ENCODE measurements at regions not wholly inside any gene's neighbourhood (a gene's known extent, or its start where the extent isn't known, plus 50 kb on each side); places are given as distances from the start of the nearest gene placed in this dataset.

DNA sequence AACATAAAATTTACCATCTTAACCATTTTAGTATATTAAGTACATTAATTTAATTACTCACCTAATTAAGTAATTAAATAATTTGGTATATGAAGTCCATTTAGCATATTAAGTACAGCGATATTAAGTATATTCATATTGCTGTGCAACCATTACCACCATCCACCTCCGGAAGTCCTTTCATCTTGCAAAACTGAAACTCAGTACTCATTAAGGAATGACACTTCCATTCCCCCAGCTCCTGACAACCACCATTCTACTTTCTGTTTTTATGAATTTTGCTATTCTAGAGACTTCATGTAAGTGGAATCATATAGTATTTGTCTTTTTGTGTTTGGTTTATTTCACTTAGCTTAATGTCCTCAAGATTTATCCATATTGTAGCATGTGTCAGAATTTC is 61.1 kb upstream of the GTSF1L start:
- Histone ChIP-seq H3K9ac (no peak overlapping the region), H3K4me3 (ENCODE audit: low read depth, low read length) (no peak overlapping the region), H3K27me3 (ENCODE audit: control insufficient read depth, insufficient read depth, low read length) (no peaks in the 10 kb centered on the region), H3K79me2 (no peaks in the 10 kb centered on the region), H3K4me2 (ENCODE audit: low read length) (no peak overlapping the region), H3K9me3 (ENCODE audit: control insufficient read depth, low read length) (no peaks in the 10 kb centered on the region), H2AFZ (no peak overlapping the region), H3K27ac (no peak overlapping the region), H3K4me1 (no peaks in the 10 kb centered on the region), H3K36me3 (ENCODE audit: control insufficient read depth, insufficient read depth, low read length) (no peaks in the 10 kb centered on the region)
- TF ChIP-seq, protein P1, sequence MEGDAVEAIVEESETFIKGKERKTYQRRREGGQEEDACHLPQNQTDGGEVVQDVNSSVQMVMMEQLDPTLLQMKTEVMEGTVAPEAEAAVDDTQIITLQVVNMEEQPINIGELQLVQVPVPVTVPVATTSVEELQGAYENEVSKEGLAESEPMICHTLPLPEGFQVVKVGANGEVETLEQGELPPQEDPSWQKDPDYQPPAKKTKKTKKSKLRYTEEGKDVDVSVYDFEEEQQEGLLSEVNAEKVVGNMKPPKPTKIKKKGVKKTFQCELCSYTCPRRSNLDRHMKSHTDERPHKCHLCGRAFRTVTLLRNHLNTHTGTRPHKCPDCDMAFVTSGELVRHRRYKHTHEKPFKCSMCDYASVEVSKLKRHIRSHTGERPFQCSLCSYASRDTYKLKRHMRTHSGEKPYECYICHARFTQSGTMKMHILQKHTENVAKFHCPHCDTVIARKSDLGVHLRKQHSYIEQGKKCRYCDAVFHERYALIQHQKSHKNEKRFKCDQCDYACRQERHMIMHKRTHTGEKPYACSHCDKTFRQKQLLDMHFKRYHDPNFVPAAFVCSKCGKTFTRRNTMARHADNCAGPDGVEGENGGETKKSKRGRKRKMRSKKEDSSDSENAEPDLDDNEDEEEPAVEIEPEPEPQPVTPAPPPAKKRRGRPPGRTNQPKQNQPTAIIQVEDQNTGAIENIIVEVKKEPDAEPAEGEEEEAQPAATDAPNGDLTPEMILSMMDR (IDR thresholded peaks at IDR 0.05) = no peak

DNA sequence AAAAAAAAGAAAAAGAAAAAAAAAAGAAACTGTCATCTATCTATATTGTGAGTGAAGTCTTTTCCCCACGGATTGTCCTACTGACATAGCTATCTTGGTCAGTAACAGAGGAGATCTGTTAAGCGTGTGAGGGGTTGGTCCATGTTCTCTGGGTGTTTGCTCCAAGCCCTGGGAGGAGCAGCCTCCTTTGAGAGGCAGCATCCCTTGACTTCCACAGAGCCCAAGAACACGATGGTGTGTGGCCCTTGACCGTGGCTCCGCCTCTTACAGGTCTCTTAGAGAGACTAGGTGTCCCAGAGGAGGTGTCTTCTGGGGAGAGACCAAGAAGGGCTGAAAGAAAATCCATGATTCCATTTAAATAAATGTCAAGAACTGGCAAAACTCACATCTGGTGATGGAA is 60.1 kb upstream of the GTSF1L start:
- Histone ChIP-seq H3K4me2 (ENCODE audit: low read length) (no peak overlapping the region), H3K79me2 (no peaks in the 10 kb centered on the region), H3K27me3 (ENCODE audit: control insufficient read depth, insufficient read depth, low read length) (no peaks in the 10 kb centered on the region), H3K36me3 (ENCODE audit: control insufficient read depth, insufficient read depth, low read length) (no peaks in the 10 kb centered on the region), H3K4me1 (no peaks in the 10 kb centered on the region), H3K9me3 (ENCODE audit: control insufficient read depth, low read length) (no peaks in the 10 kb centered on the region), H3K9ac (no peak overlapping the region), H2AFZ (no peak overlapping the region), H3K4me3 (ENCODE audit: low read depth, low read length) (no peak overlapping the region), H3K27ac (no peak overlapping the region)
- TF ChIP-seq, protein P1 (IDR thresholded peaks at IDR 0.05) = no peak

DNA sequence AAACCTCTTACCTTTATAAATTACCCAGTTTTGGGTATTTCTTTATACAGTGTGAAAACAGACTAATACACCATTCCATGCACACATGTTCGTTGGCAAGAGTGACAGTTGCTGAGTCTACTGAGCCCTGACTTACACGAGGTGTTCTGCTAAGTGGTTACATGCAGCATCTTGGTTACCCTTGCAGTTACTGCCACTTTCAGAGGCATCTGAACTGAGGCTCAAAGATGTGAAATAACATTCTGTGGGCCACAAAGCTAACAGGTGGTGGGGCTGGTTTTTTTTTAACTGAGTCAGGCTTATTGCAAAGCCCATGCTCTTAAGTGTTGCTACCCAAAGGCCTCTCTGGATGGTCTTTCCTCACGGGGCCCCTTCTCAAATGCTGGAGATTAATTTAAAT is 54.4 kb upstream of the GTSF1L start:
- Histone ChIP-seq H3K36me3 (ENCODE audit: control insufficient read depth, insufficient read depth, low read length) (no peaks in the 10 kb centered on the region), H3K79me2 (no peaks in the 10 kb centered on the region), H3K4me2 (ENCODE audit: low read length) (no peak overlapping the region), H3K4me3 (ENCODE audit: low read depth, low read length) (no peak overlapping the region), H3K9ac (no peak overlapping the region), H3K9me3 (ENCODE audit: control insufficient read depth, low read length) (no peaks in the 10 kb centered on the region), H3K27ac (no peak overlapping the region), H3K27me3 (ENCODE audit: control insufficient read depth, insufficient read depth, low read length) (no peaks in the 10 kb centered on the region), H2AFZ (no peak overlapping the region), H3K4me1 (no peaks in the 10 kb centered on the region)
- TF ChIP-seq, protein P1 (IDR thresholded peaks at IDR 0.05) = no peak

DNA sequence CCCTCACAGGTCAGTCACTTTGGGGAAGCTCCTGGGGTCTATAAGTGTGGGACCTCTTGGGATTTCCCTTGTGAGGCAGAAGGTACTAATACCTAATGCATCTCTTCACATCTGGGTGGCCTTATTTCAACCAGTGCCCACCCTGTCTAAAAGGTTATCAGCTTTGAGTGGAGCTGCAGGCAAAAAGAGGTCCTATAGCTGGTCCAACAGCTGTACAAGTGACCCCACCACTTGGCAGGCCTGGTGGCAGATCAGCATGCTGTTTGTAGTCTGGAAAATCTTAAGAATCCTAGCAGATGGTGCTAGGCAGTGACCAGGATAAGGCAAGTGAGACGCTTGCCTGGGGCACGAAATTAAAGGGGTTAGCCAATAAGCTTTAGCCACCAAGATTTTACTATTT is 51.6 kb upstream of the GTSF1L start:
- Histone ChIP-seq H3K36me3 (ENCODE audit: control insufficient read depth, insufficient read depth, low read length) (no peaks in the 10 kb centered on the region), H3K27me3 (ENCODE audit: control insufficient read depth, insufficient read depth, low read length) (no peaks in the 10 kb centered on the region), H3K27ac (no peak overlapping the region), H3K4me3 (ENCODE audit: low read depth, low read length) (no peak overlapping the region), H2AFZ (no peak overlapping the region), H3K9ac (no peak overlapping the region), H3K9me3 (ENCODE audit: control insufficient read depth, low read length) (no peaks in the 10 kb centered on the region), H3K4me2 (ENCODE audit: low read length) (no peak overlapping the region), H3K79me2 (no peaks in the 10 kb centered on the region), H3K4me1 (no peaks in the 10 kb centered on the region)
- TF ChIP-seq, protein P1 (IDR thresholded peaks at IDR 0.05) = no peak

DNA sequence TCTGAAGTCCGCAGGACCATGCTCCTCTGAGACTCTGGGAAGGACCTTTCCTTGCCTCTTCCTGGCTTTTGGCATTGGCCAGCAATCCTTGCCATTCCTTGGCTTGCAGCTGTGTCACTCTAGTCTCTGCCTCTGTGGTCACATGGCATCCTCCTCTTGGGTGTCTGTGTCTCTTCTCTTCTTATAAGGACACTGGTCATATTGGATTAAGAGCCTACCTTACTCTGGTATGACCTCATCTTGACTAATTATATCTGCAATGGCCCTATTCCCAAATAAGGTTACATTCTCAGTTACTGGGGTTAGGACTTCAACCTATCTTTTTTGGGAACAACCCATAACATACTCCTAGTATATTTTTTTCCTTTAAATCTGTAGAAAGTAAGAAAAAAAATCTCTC is 49.9 kb upstream of the GTSF1L start:
- Histone ChIP-seq H2AFZ (no peak overlapping the region), H3K9me3 (ENCODE audit: control insufficient read depth, low read length) (no peaks in the 10 kb centered on the region), H3K4me1 (no peaks in the 10 kb centered on the region), H3K27me3 (ENCODE audit: control insufficient read depth, insufficient read depth, low read length) (no peaks in the 10 kb centered on the region), H3K36me3 (ENCODE audit: control insufficient read depth, insufficient read depth, low read length) (no peaks in the 10 kb centered on the region), H3K27ac (no peak overlapping the region), H3K79me2 (no peaks in the 10 kb centered on the region), H3K4me3 (ENCODE audit: low read depth, low read length) (no peak overlapping the region), H3K4me2 (ENCODE audit: low read length) (no peak overlapping the region), H3K9ac (no peak overlapping the region)
- TF ChIP-seq, protein P1 (IDR thresholded peaks at IDR 0.05) = no peak

Data from parathyroid adenoma (tissue), 2 donors.